ENCODE measurements at regions not wholly inside any gene's neighbourhood (a gene's known extent, or its start where the extent isn't known, plus 50 kb on each side); places are given as distances from the start of the nearest gene placed in this dataset.
"Not testable (repeated sequence)": the region's sequence is repeated elsewhere in the genome, so short reads cannot be mapped to it uniquely, and the experiment has no call there.

DNA sequence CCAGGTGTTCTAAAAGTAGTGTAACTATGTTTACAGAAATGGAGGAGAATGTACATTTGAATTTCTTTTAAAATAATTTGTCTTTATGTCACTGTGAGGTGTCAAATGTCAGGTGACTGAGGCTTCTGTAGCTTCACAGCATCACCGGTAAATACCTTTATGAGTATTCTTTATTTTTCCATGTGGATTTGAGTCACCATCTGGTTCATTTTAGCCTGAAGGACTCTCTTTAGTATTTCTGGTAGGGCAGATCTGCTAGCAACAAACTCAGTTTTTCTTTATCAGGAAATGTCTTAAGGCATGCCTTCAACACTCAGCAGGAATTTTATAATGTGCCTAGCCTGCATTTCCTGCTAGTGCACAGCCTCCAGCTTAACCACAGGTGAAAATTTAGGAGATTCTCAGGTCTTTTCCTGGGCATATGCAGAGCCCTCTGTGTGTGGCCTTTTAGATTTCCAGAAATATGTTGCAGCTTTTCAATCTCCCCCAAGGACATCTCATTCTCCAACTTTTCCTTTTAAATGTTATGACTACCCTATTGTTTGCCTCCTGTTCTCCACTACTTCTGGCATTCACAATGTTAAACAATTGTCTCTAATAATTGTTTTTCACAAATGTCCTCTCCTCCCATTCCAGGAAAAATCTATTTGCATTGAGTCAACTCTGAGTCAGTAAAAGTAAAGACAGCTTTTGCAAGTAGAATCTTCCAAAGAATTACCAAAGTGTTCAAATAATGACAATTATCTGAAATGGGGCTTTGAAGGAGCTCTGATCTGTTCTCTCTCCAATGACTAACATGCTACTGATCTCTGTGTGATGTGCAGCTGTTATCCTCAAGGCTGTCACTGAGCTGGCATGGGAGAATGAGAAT, 239.4 kb upstream of the CPHXL start:
- no peaks in the 10 kb centered on the region for H3K36me3 Mint-ChIP-seq (ENCODE audit: low read depth, unreplicated experiment)
- DNase-seq (ENCODE audit: low spot score), result no peak
- no peaks in the 10 kb centered on the region for H3K4me1 Mint-ChIP-seq (ENCODE audit: unreplicated experiment)
- H3K27me3 Mint-ChIP-seq (ENCODE audit: unreplicated experiment), result no peaks in the 10 kb centered on the region
- no peak overlapping the region for H3K4me3 Mint-ChIP-seq (ENCODE audit: unreplicated experiment)
- peaks cover 13% of the 10 kb centered on the region for H3K9me3 Mint-ChIP-seq (ENCODE audit: unreplicated experiment)
- TF ChIP-seq, protein P1, sequence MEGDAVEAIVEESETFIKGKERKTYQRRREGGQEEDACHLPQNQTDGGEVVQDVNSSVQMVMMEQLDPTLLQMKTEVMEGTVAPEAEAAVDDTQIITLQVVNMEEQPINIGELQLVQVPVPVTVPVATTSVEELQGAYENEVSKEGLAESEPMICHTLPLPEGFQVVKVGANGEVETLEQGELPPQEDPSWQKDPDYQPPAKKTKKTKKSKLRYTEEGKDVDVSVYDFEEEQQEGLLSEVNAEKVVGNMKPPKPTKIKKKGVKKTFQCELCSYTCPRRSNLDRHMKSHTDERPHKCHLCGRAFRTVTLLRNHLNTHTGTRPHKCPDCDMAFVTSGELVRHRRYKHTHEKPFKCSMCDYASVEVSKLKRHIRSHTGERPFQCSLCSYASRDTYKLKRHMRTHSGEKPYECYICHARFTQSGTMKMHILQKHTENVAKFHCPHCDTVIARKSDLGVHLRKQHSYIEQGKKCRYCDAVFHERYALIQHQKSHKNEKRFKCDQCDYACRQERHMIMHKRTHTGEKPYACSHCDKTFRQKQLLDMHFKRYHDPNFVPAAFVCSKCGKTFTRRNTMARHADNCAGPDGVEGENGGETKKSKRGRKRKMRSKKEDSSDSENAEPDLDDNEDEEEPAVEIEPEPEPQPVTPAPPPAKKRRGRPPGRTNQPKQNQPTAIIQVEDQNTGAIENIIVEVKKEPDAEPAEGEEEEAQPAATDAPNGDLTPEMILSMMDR (IDR thresholded peaks at IDR 0.05; ENCODE audit: unreplicated experiment), result no peak
- no peak overlapping the region for H3K27ac Mint-ChIP-seq (ENCODE audit: unreplicated experiment)

DNA sequence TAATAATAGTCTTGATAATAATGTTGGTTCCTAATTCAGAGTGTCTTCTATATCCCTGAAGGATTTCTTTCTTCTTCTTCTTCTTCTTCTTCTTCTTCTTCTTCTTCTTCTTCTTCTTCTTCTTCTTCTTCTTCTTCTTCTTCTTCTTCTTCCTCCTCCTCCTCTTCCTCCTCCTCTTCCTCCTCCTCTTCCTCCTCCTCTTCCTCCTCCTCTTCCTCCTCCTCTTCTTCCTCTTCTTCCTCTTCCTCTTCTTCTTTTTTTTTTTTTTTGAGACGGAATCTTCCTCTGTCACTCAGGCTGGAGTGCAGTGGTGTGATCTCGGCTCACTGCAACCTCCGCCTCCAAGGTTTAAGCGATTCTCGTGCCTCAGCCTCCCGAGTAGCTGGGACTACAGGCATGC, 242.8 kb upstream of the CPHXL start:
- peaks cover 11% of the 10 kb centered on the region for H3K9me3 Mint-ChIP-seq (ENCODE audit: unreplicated experiment)
- H3K4me1 Mint-ChIP-seq (ENCODE audit: unreplicated experiment); DNase-seq (ENCODE audit: low spot score); H3K27me3 Mint-ChIP-seq (ENCODE audit: unreplicated experiment); H3K36me3 Mint-ChIP-seq (ENCODE audit: low read depth, unreplicated experiment); H3K27ac Mint-ChIP-seq (ENCODE audit: unreplicated experiment); H3K4me3 Mint-ChIP-seq (ENCODE audit: unreplicated experiment): not testable (repeated sequence)

DNA sequence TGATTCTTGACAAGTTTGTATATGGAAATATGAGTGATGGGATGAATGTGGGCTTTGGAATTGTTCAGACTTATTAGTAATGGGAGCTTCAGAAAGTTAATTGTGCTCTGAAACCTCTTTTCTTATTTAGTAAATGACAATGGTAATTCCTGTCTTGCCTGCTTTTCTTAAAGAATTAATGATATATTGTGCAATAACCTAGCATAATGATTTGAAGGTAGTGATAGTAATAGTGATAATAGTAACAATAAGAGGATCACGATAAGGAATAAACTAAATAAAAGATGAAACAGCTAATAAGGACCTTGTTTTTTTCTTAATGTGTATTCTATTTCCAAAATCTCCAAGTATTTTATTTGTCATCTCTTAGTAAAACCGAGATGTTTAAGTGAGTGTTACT, 245.0 kb upstream of the CPHXL start:
- TF ChIP-seq, protein P1 (IDR thresholded peaks at IDR 0.05; ENCODE audit: unreplicated experiment), result no peak
- H3K4me1 Mint-ChIP-seq (ENCODE audit: unreplicated experiment), result no peaks in the 10 kb centered on the region
- H3K27me3 Mint-ChIP-seq (ENCODE audit: unreplicated experiment), result no peaks in the 10 kb centered on the region
- no peak overlapping the region for H3K27ac Mint-ChIP-seq (ENCODE audit: unreplicated experiment)
- H3K4me3 Mint-ChIP-seq (ENCODE audit: unreplicated experiment), result no peak overlapping the region
- no peak for DNase-seq (ENCODE audit: low spot score)
- no peaks in the 10 kb centered on the region for H3K36me3 Mint-ChIP-seq (ENCODE audit: low read depth, unreplicated experiment)
- H3K9me3 Mint-ChIP-seq (ENCODE audit: unreplicated experiment), result peaks cover 11% of the 10 kb centered on the region

DNA sequence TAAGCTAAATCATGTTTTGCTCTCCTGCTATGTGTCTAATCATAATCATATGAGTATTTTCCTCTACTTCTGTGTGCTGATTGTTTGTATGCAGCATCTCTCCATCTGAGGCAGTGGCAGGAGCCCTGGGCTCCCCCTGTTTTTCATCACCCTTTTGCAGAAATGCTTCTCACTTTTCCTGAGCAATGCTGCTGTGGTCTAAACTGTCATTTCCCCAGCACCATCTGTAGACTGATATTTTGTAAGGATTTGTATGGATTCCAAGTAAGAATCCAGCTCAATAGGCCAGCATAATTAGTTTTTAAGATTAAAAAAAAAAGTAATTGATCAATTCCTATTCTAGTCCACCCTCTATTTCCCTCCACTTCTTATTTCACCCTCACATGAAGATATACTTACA, 257.0 kb upstream of the CPHXL start:
- H3K27ac Mint-ChIP-seq (ENCODE audit: unreplicated experiment), result no peak overlapping the region
- no peak for DNase-seq (ENCODE audit: low spot score)
- H3K36me3 Mint-ChIP-seq (ENCODE audit: low read depth, unreplicated experiment), result no peaks in the 10 kb centered on the region
- H3K4me1 Mint-ChIP-seq (ENCODE audit: unreplicated experiment), result no peaks in the 10 kb centered on the region
- peaks cover 2% of the 10 kb centered on the region for H3K27me3 Mint-ChIP-seq (ENCODE audit: unreplicated experiment)
- no peak overlapping the region for H3K4me3 Mint-ChIP-seq (ENCODE audit: unreplicated experiment)
- TF ChIP-seq, protein P1 (IDR thresholded peaks at IDR 0.05; ENCODE audit: unreplicated experiment), result no peak
- H3K9me3 Mint-ChIP-seq (ENCODE audit: unreplicated experiment), result peaks cover 12% of the 10 kb centered on the region

DNA sequence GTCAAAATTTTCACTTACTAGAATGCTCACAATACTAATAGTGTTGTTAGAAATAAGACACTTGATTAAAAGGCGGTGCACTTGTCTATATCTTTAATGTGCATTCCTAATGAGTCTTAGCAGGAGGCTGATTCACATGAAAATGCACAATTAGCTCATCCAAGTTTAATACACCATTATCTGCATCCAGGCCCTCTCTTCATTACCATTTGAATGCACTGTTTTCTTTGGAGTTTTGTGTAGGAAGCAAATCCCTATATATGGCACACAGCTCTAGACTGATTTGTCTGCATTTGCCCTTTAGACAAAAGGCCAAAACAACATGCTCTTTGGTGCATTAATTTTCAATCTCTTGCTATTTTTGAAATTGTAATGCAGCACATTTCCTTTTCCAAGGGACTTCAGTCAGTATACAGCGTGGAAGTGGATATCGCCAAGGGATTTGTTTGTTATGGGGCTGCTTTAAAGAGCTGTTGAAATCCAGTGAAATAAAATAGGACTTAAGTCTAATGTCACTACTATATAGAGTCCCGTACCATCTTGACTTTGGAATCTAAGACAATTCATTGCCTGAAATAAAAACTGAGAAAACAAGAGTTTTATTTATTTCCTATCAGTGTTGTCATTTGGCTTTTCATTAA, 257.6 kb upstream of the CPHXL start:
- TF ChIP-seq, protein P1 (IDR thresholded peaks at IDR 0.05; ENCODE audit: unreplicated experiment), result no peak
- no peak overlapping the region for H3K4me3 Mint-ChIP-seq (ENCODE audit: unreplicated experiment)
- DNase-seq (ENCODE audit: low spot score), result no peak
- no peaks in the 10 kb centered on the region for H3K4me1 Mint-ChIP-seq (ENCODE audit: unreplicated experiment)
- H3K27me3 Mint-ChIP-seq (ENCODE audit: unreplicated experiment), result peaks cover 2% of the 10 kb centered on the region
- H3K27ac Mint-ChIP-seq (ENCODE audit: unreplicated experiment), result no peak overlapping the region
- peaks cover 12% of the 10 kb centered on the region for H3K9me3 Mint-ChIP-seq (ENCODE audit: unreplicated experiment)
- H3K36me3 Mint-ChIP-seq (ENCODE audit: low read depth, unreplicated experiment), result no peaks in the 10 kb centered on the region
